SK-MEL-5 (cell line): ENCODE measurements at regions not wholly inside any gene's neighbourhood (a gene's known extent, or its start where the extent isn't known, plus 50 kb on each side); places are given as distances from the start of the nearest gene placed in this dataset.
A peak's percentile ranks its signal among the peaks of the same experiment; 100 is the strongest.
"Not testable (repeated sequence)": the region's sequence is repeated elsewhere in the genome, so short reads cannot be mapped to it uniquely, and the experiment has no call there.

ENCODE experiments used
- DNase-seq: peaks from one replicate; pipeline ENCODE4 v3.0.0-alpha.2; 2016; ENCODE audit warnings: low read depth, low spot score
- in situ Hi-C: cut with HindIII; loops from 2 replicates; pipeline ENCODE4 v1.10.0; 2016; ENCODE audit warnings: low sequenced_read_pairs, high pct_unique_total_duplicates, low pct_unique_long_range_greater_than_20kb

- in situ Hi-C loops, result no loop called here
- peak; percentile 32 for DNase-seq
These were observed 455.8 kb upstream of the PTGER4 start for GRCh38 chr5:40223884-40224402.

GRCh38 chr5:40221796-40222195, 457.9 kb upstream of the PTGER4 start:
- no peak for DNase-seq
- in situ Hi-C loops, result no loop called here

- DNase-seq, result no peak
- in situ Hi-C loops, result no loop called here
These were observed 458.5 kb upstream of the PTGER4 start for GRCh38 chr5:40221255-40221654.

- in situ Hi-C loops, result no loop called here
- no peak for DNase-seq
These were observed 459.5 kb upstream of the PTGER4 start for GRCh38 chr5:40220260-40220659.

GRCh38 chr5:40217553-40217952, 462.2 kb upstream of the PTGER4 start:
- no peak for DNase-seq

GRCh38 chr5:40210694-40211093, 469.0 kb upstream of the PTGER4 start:
- DNase-seq, result no peak
- in situ Hi-C loops, result no loop called here

More at GRCh38 chr5:40217553-40217952, 462.2 kb upstream of the PTGER4 start:
- in situ Hi-C loops, result no loop called here

GRCh38 chr5:40206030-40206429, 473.7 kb upstream of the PTGER4 start:
- in situ Hi-C loops, result no loop called here
- DNase-seq, result no peak

GRCh38 chr5:40204144-40204543, 475.6 kb upstream of the PTGER4 start:
- no peak for DNase-seq
- in situ Hi-C loops, result no loop called here

- in situ Hi-C loops, result no loop called here
- DNase-seq, result no peak
These were observed 476.8 kb upstream of the PTGER4 start for GRCh38 chr5:40202814-40203440.

GRCh38 chr5:40198736-40199135, 481.0 kb upstream of the PTGER4 start:
- in situ Hi-C loops, result no loop called here
- DNase-seq, result no peak

- in situ Hi-C loops, result not testable (repeated sequence)
These were observed 484.1 kb upstream of the PTGER4 start for GRCh38 chr5:40195574-40195973.

GRCh38 chr5:40191150-40191549, 488.6 kb upstream of the PTGER4 start:
- DNase-seq, result no peak
- in situ Hi-C loops, result no loop called here

More at GRCh38 chr5:40195574-40195973, 484.1 kb upstream of the PTGER4 start:
- DNase-seq, result not testable (repeated sequence)

- DNase-seq, result no peak
- in situ Hi-C loops, result no loop called here
These were observed 507.0 kb upstream of the PTGER4 start for GRCh38 chr5:40172721-40173120.

- DNase-seq, result no peak
- in situ Hi-C loops, result no loop called here
These were observed 507.7 kb upstream of the PTGER4 start for GRCh38 chr5:40171971-40172370.

GRCh38 chr5:40167283-40167682, 512.4 kb upstream of the PTGER4 start:
- no peak for DNase-seq
- in situ Hi-C loops, result no loop called here

- DNase-seq, result no peak
- in situ Hi-C loops, result no loop called here
These were observed 512.9 kb upstream of the PTGER4 start for GRCh38 chr5:40166802-40167201.

- in situ Hi-C loops, result no loop called here
- DNase-seq, result no peak
These were observed 513.7 kb upstream of the PTGER4 start for GRCh38 chr5:40165789-40166728.

- DNase-seq, result no peak
- in situ Hi-C loops, result no loop called here
These were observed 514.5 kb upstream of the PTGER4 start for GRCh38 chr5:40165106-40165788.
